Transverse colon (tissue), 4 donors: ENCODE measurements at regions not wholly inside any gene's neighbourhood (a gene's known extent, or its start where the extent isn't known, plus 50 kb on each side); places are given as distances from the start of the nearest gene placed in this dataset.

Experiments
- DNase-seq: peaks from one replicate; pipeline ENCODE4 v3.0.0-alpha.2; 2019
- H3K27ac ChIP-seq, 4 donors: fragments of 200-600 bp; sonication (generic); 2 replicates each; pipeline ENCODE4 v1.5.1; 2016 to 2018; ENCODE audit warnings: inconsistent platforms in 4 of 4
- H3K27me3 ChIP-seq: fragments of 200-600 bp; sonication (generic); 2 replicates; pipeline ENCODE4 v1.5.1; 2017; ENCODE audit warnings: inconsistent platforms
- H3K36me3 ChIP-seq, 4 donors: fragments of 200-600 bp; sonication (generic); 2 replicates each; pipeline ENCODE4 v1.5.1; 2017 to 2019; ENCODE audit warnings: inconsistent platforms in 4 of 4
- H3K4me1 ChIP-seq, 4 donors: fragments of 200-600 bp; sonication (generic); 2 replicates each; pipeline ENCODE4 v1.5.1; 2017 to 2020; ENCODE audit warnings: inconsistent platforms in 4 of 4
- H3K4me3 ChIP-seq, 4 donors: fragments of 200-600 bp; sonication (generic); 1 replicate in 1 of 4; 2 replicates in 3 of 4; pipeline versions ENCODE4 v1.5.1 to v1.6.1; 2017 to 2019; ENCODE audit warnings: inconsistent platforms in 4 of 4
- H3K9me3 ChIP-seq, 2 donors: fragments of 200-600 bp; sonication (generic); 2 replicates each; pipeline ENCODE4 v1.5.1; 2017 to 2019; ENCODE audit warnings: inconsistent platforms in 2 of 2
- EP300 ChIP-seq: sonication (generic); formaldehyde crosslinking; IDR thresholded peaks from one replicate; pipeline ENCODE4 v1.6.1; 2017; ENCODE audit warnings: antibody characterized with exemption, low read depth
- POLR2A ChIP-seq: fragments of 450-650 bp; IDR thresholded peaks from one replicate; pipeline ENCODE4 v1.6.1; 2016; ENCODE audit warnings: antibody characterized with exemption, mild to moderate bottlenecking, moderate library complexity
- POLR2AphosphoS5 ChIP-seq, 3 donors: sonication (generic); formaldehyde crosslinking; IDR thresholded peaks; one replicate each; pipeline ENCODE4 v1.6.1; 2016; ENCODE audit warnings: antibody characterized with exemption in 3 of 3
- WGBS, 2 donors: methylation state at CpG; one replicate each; pipeline ENCODE4 v1.1.5; 2018; ENCODE audit warnings: low coverage in 1 of 2; 5-methylcytosine and 5-hydroxymethylcytosine counted together
- in situ Hi-C, 4 donors: fragments of 200-750 bp; cut with MboI; loops; one replicate each; pipeline versions ENCODE4 v1.15.0 to v1.15.1; 2017; ENCODE audit warnings: low sequenced_read_pairs in 3 of 4, low pct_ligation_motif_present in 1 of 4, low pct_unique_long_range_greater_than_20kb in 1 of 4
- intact Hi-C: fragments of 100-400 bp; cut with DNase I; formaldehyde crosslinking; loops from one replicate; pipeline ENCODE4 v1.15.1; 2023; ENCODE audit warnings: low total_unique reads
- TF ChIP-seq, protein P1 (sequence below), 5 experiments: fragments of 200-600 bp in 3 of 5; fragments of 450-650 bp in 2 of 5; sonication (generic) in 3 of 5; IDR thresholded peaks; 1 replicate in 2 of 5; 2 replicates in 3 of 5; pipeline ENCODE4 v1.5.1; 2016 to 2017; ENCODE audit warnings: antibody characterized with exemption in 5 of 5, inconsistent platforms in 3 of 5, mild to moderate bottlenecking in 2 of 5, moderate library complexity in 1 of 5

DNA sequence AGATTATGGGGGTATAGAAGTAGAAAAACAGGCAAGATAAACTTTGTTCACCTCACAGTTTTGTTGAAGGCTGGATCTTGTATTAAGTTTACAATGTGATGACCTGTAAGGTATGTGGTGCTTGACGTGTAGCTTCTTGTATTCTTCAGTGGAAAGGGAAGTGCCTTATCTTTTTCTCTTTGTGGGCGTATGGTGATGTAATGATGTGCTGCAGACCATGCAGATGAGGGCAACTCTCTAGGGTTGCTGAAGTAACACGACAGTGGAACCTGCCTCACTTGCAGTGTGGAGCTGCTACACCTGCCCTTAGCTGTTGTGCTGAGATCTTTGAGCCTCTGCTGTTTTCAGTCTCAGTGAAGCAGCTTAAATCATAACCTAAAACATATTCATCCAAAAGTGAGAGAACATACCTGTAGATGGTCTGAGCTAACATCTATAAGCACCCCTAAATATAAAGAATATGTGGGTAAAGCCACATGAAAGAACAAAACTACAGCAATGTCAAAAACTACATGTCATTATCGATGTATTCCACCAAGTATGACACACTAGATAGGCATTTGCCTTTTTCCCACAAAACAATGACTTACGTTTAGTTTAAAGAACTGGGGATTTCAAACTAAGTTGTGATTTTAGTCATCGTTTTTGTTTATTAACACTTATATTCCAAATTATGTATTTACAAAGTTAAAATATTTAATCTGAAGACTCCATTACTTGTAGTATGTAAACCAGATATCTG lies 1144.1 kb downstream of the CNTNAP5 start:
- WGBS, 2 donors, result 73 to 84% methylated on average over 5 to 6 of the region's 6 CpGs
- intact Hi-C loops, result no loop called here
- H3K4me3 ChIP-seq, result no peak overlapping the region
- TF ChIP-seq POLR2A (no peak), EP300 (no peak), POLR2AphosphoS5 (IDR thresholded peaks at IDR 0.05) (no peak)
- TF ChIP-seq, protein P1, sequence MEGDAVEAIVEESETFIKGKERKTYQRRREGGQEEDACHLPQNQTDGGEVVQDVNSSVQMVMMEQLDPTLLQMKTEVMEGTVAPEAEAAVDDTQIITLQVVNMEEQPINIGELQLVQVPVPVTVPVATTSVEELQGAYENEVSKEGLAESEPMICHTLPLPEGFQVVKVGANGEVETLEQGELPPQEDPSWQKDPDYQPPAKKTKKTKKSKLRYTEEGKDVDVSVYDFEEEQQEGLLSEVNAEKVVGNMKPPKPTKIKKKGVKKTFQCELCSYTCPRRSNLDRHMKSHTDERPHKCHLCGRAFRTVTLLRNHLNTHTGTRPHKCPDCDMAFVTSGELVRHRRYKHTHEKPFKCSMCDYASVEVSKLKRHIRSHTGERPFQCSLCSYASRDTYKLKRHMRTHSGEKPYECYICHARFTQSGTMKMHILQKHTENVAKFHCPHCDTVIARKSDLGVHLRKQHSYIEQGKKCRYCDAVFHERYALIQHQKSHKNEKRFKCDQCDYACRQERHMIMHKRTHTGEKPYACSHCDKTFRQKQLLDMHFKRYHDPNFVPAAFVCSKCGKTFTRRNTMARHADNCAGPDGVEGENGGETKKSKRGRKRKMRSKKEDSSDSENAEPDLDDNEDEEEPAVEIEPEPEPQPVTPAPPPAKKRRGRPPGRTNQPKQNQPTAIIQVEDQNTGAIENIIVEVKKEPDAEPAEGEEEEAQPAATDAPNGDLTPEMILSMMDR (IDR thresholded peaks at IDR 0.05), result no peak
- in situ Hi-C loops, result no loop called here
- H3K4me1 ChIP-seq, result no peaks in the 10 kb centered on the region
- no peak overlapping the region for H3K27ac ChIP-seq
- no peaks in the 10 kb centered on the region for H3K36me3 ChIP-seq
- H3K9me3 ChIP-seq, result no peaks in the 10 kb centered on the region
- no peaks in the 10 kb centered on the region for H3K27me3 ChIP-seq
- DNase-seq, result no peak

DNA sequence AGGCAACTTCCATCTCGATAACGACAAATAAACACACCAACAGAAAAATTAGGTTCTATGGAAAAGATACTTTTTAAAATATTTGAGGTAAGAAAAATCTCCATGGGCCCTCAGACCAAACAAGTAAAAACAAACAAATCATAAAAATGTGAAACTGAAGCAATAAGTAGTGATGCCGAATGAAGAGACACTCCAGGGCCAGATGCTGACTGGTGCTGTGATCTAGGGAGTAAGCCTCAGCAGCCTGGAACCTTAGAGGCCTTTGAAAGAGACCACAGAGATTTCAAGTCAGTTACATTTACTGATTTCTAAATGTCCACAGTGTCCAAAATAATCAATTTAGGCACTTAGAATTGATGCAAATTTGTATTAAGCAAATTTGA lies 1144.7 kb downstream of the CNTNAP5 start:
- Histone ChIP-seq H3K36me3 (no peaks in the 10 kb centered on the region), H3K9me3 (no peaks in the 10 kb centered on the region), H3K4me3 (no peak overlapping the region), H3K27me3 (no peaks in the 10 kb centered on the region), H3K27ac (no peak overlapping the region), H3K4me1 (no peaks in the 10 kb centered on the region)
- no peak for TF ChIP-seq POLR2AphosphoS5 (IDR thresholded peaks at IDR 0.05)
- no peak for TF ChIP-seq EP300
- no peak for TF ChIP-seq POLR2A
- TF ChIP-seq, protein P1 (IDR thresholded peaks at IDR 0.05), result no peak
- 84 to 86% methylated on average over 3 of the region's 3 CpGs for WGBS, 2 donors
- in situ Hi-C loops, result no loop called here
- intact Hi-C loops, result no loop called here
- DNase-seq, result no peak

DNA sequence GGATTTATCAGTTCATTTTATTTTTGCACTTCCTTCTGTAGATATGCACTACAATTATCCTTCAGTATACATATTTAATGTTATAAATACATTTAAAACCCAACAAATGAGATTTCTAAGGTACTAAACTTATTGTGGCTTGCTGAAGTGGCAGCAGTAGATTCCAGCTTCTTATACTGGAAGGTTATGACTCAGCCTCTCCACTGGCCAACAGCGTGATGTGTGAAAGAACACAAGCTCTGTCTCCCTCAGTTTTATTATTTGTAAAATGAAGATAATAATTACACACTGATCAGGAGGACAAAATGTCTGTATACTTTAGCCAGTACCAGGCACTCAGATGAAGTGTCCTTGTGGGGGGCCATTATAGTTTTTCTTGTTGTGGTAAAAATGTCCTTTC lies 1147.1 kb downstream of the CNTNAP5 start:
- in situ Hi-C loops (no loop called here), intact Hi-C loops (no loop called here)
- no peak overlapping the region for H3K4me3 ChIP-seq
- no peaks in the 10 kb centered on the region for H3K27me3 ChIP-seq
- WGBS, 2 donors, result 86 to 100% methylated on average over 1 of the region's 1 CpG
- no peak for DNase-seq
- TF ChIP-seq EP300 (no peak), POLR2AphosphoS5 (IDR thresholded peaks at IDR 0.05) (no peak), POLR2A (no peak)
- TF ChIP-seq, protein P1 (IDR thresholded peaks at IDR 0.05), result no peak
- no peaks in the 10 kb centered on the region for H3K36me3 ChIP-seq
- no peak overlapping the region for H3K27ac ChIP-seq
- no peaks in the 10 kb centered on the region for H3K9me3 ChIP-seq
- no peaks in the 10 kb centered on the region for H3K4me1 ChIP-seq

DNA sequence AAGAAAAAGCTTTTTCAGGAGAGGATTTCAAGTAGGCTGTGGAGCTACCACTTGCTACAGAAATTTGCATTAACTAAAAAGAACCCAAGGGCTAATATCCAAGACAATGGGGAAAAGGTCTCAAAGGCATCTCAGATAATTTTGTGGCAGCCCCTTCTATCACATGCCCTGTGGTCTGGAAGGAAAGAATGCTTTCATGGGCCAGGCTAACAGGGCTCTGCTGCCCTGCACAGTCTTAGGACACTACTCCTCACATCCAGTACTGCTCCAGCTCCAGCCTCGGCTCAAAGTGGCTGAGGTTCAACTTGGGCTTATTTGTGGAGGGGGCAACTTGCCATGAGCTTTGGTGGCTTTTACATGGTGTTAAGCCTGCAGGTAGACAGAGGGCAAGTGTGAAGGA lies 1150.3 kb downstream of the CNTNAP5 start:
- TF ChIP-seq POLR2A (no peak), POLR2AphosphoS5 (IDR thresholded peaks at IDR 0.05) (no peak), EP300 (no peak)
- TF ChIP-seq, protein P1 (IDR thresholded peaks at IDR 0.05), result no peak
- Histone ChIP-seq H3K4me3 (no peak overlapping the region), H3K36me3 (no peaks in the 10 kb centered on the region), H3K27me3 (no peaks in the 10 kb centered on the region), H3K4me1 (no peaks in the 10 kb centered on the region), H3K9me3 (no peaks in the 10 kb centered on the region), H3K27ac (no peak overlapping the region)
- intact Hi-C loops (no loop called here), in situ Hi-C loops (no loop called here)
- DNase-seq, result no peak
- 64% methylated on average over 1 of the region's 1 CpG; no CpG with 5 or more reads in 1 of the 2 donors for whole genome bisulfite sequencing, 2 donors
